Heart left ventricle (tissue), 16 donors: ENCODE measurements at regions not wholly inside any gene's neighbourhood (a gene's known extent, or its start where the extent isn't known, plus 50 kb on each side); places are given as distances from the start of the nearest gene placed in this dataset.

Source experiments
- ATAC-seq, 4 donors: fragments of 200-7000 bp; cut with Tn5 transposase; one replicate each; pipeline ENCODE4 v1.9.1; 2020 to 2022; ENCODE audit warnings: moderate library complexity in 4 of 4, mild to moderate bottlenecking in 3 of 4, moderate number of reproducible peaks in 1 of 4
- DNase-seq, 5 donors: peaks; one replicate each; pipeline ENCODE4 v3.0.0-alpha.2; 2020
- H3K27ac ChIP-seq, 12 donors: fragments of 200-600 bp; sonication (generic) in 4 of 12; one replicate each; pipeline versions ENCODE4 v1.5.0 to v1.8.0; 2016 to 2022; ENCODE audit warnings: mild to moderate bottlenecking in 2 of 12
- H3K27me3 ChIP-seq, 9 donors: fragments of 200-600 bp; sonication (generic) in 2 of 9; one replicate each; pipeline versions ENCODE4 v1.5.1 to v1.8.0; 2016 to 2022; ENCODE audit warnings: mild to moderate bottlenecking in 3 of 9
- H3K36me3 ChIP-seq, 9 donors: fragments of 200-600 bp; sonication (generic) in 2 of 9; one replicate each; pipeline versions ENCODE4 v1.5.0 to v1.8.0; 2018 to 2022; ENCODE audit warnings: mild to moderate bottlenecking in 2 of 9
- H3K4me1 ChIP-seq, 12 donors: fragments of 200-600 bp; sonication (generic) in 4 of 12; one replicate each; pipeline versions ENCODE4 v1.5.0 to v1.8.0; 2016 to 2022; ENCODE audit warnings: mild to moderate bottlenecking in 3 of 12
- H3K4me3 ChIP-seq, 12 donors: fragments of 200-600 bp; sonication (generic) in 4 of 12; one replicate each; pipeline versions ENCODE4 v1.5.0 to v1.8.0; 2017 to 2022; ENCODE audit warnings: mild to moderate bottlenecking in 9 of 12, moderate library complexity in 4 of 12
- H3K9me3 ChIP-seq, 12 donors: fragments of 200-600 bp; sonication (generic) in 4 of 12; one replicate each; pipeline versions ENCODE4 v1.5.0 to v1.8.0; 2016 to 2022; ENCODE audit warnings: mild to moderate bottlenecking in 1 of 12
- CTCF ChIP-seq, 12 donors: fragments of 200-600 bp; sonication (generic) in 4 of 12; IDR thresholded peaks; one replicate each; pipeline versions ENCODE4 v1.5.0 to v1.8.0; 2018 to 2022; ENCODE audit warnings: antibody characterized with exemption in 12 of 12, mild to moderate bottlenecking in 5 of 12
- POLR2A ChIP-seq, 2 donors: fragments of 450-650 bp; IDR thresholded peaks; one replicate each; pipeline ENCODE4 v1.6.1; 2017; ENCODE audit warnings: antibody characterized with exemption in 2 of 2, mild to moderate bottlenecking in 2 of 2, moderate library complexity in 2 of 2
- WGBS, 4 donors: extraction: QIAGEN DNeasy Blood & Tissue Kit in 2 of 4; methylation state at CpG; one replicate each; pipeline versions ENCODE4 v1.1.5 to v1.1.7; 2013 to 2018; 5-methylcytosine and 5-hydroxymethylcytosine counted together
- intact Hi-C, 10 donors: fragments of 100-400 bp; cut with DNase I; formaldehyde crosslinking; loops; one replicate each; pipeline versions ENCODE4 v1.11.1 to v1.14.2; 2022
- donor health status: ischemic (EF 13 %, LVEDD 7.1; RV severe dilation, severe dysfunction).
- donor health status: healthy with polysubstance abuse.
- donor health status: DM: no; HTN: yes; CAD: no.
- donor health status: DM: no; HTN: no; CAD: no.
- donor health status: ischemic (EF 25% LVEDD 6.9; RV normal size, moderate dysfunction).
- donor health status: ischemic (EF 25% LVEDD 5.7; RV mildly dilated, moderate dysfunction).
- donor health status: healthy.
- donor health status: DM: yes; HTN: yes; CAD: no.
- donor health status: ischemic (EF 35%, LVEDD 5.7; RV mildly dilated, moderate dysfunction).
- donor health status: nonischemic (EF 11% LVEDD 7.7; RV severe dilation, severe dysfunction).
- donor health status: DM: yes; HTN: yes; CAD: no.
- donor health status: PGD.
- donor health status: ischemic (EF 29% LVEDD 5.4; RV normal size, mild dysfunction).
- donor health status: nonischemic (EF 23%, LVEDD 6.1; RV moderate dilation, normal function).

- DNase-seq (no peak), ATAC-seq (no peak)
- 78 to 91% (median 89%) methylated on average over 8 to 10 of the region's 10 CpGs for WGBS, 4 donors
- H3K9me3 ChIP-seq, result peaks cover 0 to 12% (median 8%) of the 10 kb centered on the region in 12 donors
- TF ChIP-seq CTCF (IDR thresholded peaks at IDR 0.05) (no peak), POLR2A (IDR thresholded peaks at IDR 0.05) (no peak)
- H3K4me1 ChIP-seq, result no peaks in the 10 kb centered on the region
- H3K36me3 ChIP-seq, result no peaks in the 10 kb centered on the region
- H3K27me3 ChIP-seq, result no peaks in the 10 kb centered on the region
- intact Hi-C loops, result no loop called here
- H3K4me3 ChIP-seq, result no peak overlapping the region
- no peak overlapping the region for H3K27ac ChIP-seq
Measured at GRCh38 chr3:144791034-144791433, 819.4 kb downstream of the DIPK2A start.

GRCh38 chr3:144801890-144802289, 830.3 kb downstream of the DIPK2A start:
- DNase-seq, result no peak
- Histone ChIP-seq H3K27me3 (no peaks in the 10 kb centered on the region), H3K9me3 (peaks cover 0 to 8% (median 0%) of the 10 kb centered on the region in 12 donors), H3K4me3 (no peak overlapping the region), H3K27ac (no peak overlapping the region), H3K4me1 (no peaks in the 10 kb centered on the region), H3K36me3 (no peaks in the 10 kb centered on the region)
- 90 to 100% (median 97%) methylated on average over 1 of the region's 1 CpG for WGBS, 4 donors
- TF ChIP-seq CTCF (IDR thresholded peaks at IDR 0.05) (no peak), POLR2A (IDR thresholded peaks at IDR 0.05) (no peak)
- intact Hi-C loops, result no loop called here
- peak in 1 of 4 donors; percentile 29 for ATAC-seq

- TF ChIP-seq CTCF (IDR thresholded peaks at IDR 0.05) (no peak), POLR2A (IDR thresholded peaks at IDR 0.05) (no peak)
- H3K4me3 ChIP-seq, result no peak overlapping the region
- intact Hi-C loops, result no loop called here
- DNase-seq (no peak), ATAC-seq (no peak)
- no peaks in the 10 kb centered on the region for H3K27me3 ChIP-seq
- WGBS, 4 donors, result 87 to 96% (median 92%) methylated on average over 1 of the region's 1 CpG
- no peak overlapping the region for H3K27ac ChIP-seq
- no peaks in the 10 kb centered on the region for H3K36me3 ChIP-seq
- no peaks in the 10 kb centered on the region for H3K4me1 ChIP-seq
- peaks cover 0 to 12% (median 0%) of the 10 kb centered on the region in 12 donors for H3K9me3 ChIP-seq
Measured at GRCh38 chr3:144809380-144809779, 837.8 kb downstream of the DIPK2A start.

GRCh38 chr3:144810160-144810559, 838.5 kb downstream of the DIPK2A start:
- ATAC-seq, result no peak
- intact Hi-C loops, result no loop called here
- peaks cover 0 to 4% (median 0%) of the 10 kb centered on the region in 12 donors for H3K9me3 ChIP-seq
- no peak overlapping the region for H3K4me3 ChIP-seq
- H3K36me3 ChIP-seq, result no peaks in the 10 kb centered on the region
- DNase-seq, result no peak
- WGBS, 4 donors, result 69 to 87% (median 76%) methylated on average over 1 of the region's 1 CpG
- H3K4me1 ChIP-seq, result no peaks in the 10 kb centered on the region
- no peaks in the 10 kb centered on the region for H3K27me3 ChIP-seq
- TF ChIP-seq CTCF (IDR thresholded peaks at IDR 0.05) (no peak), POLR2A (IDR thresholded peaks at IDR 0.05) (no peak)
- no peak overlapping the region for H3K27ac ChIP-seq
